HepG2 (cell line): ENCODE measurements at regions not wholly inside any gene's neighbourhood (a gene's known extent, or its start where the extent isn't known, plus 50 kb on each side); places are given as distances from the start of the nearest gene placed in this dataset.

Source experiments
- ATAC-seq: fragments of 200-7000 bp; cut with Tn5 transposase; 3 replicates; pipeline ENCODE4 v1.9.1; 2020; ENCODE audit warnings: mild to moderate bottlenecking, moderate library complexity
- BruUV-seq: library from RNA; stranded (reverse); fragments of 400-500 nt; replicated peaks from 2 replicates; lab custom pipeline; 2021; lab: Mats Ljungman, UMichigan
- CTCF ChIA-PET: fragments of 300-600 bp; formaldehyde crosslinking; extraction: SDS; loops from one replicate; lab custom pipeline; 2021; ENCODE audit warnings: low total read pairs, inconsistent platforms, low intra/inter-chr PET ratio; lab: Yijun Ruan, JAX
- POLR2A ChIA-PET: fragments of 350-600 bp; sonication (Branson Sonifier 250); formaldehyde crosslinking; loops from one replicate; lab custom pipeline; 2020; ENCODE audit warnings: antibody characterized with exemption, inconsistent platforms; lab: Yijun Ruan, JAX
- DNase-seq: peaks from one replicate; pipeline ENCODE4 v3.0.0-alpha.2; 2015; ENCODE audit warnings: low spot score
- FAIRE-seq: peaks from 3 replicates; lab custom pipeline; 2011; peaks lifted over from hg19 to GRCh38; lab: Jason Lieb, UNC
- H2AFZ ChIP-seq: one replicate; pipeline ENCODE4 v1.6.1; 2011; ENCODE audit warnings: low read length, inconsistent platforms
- H3K27ac ChIP-seq: fragments of 300-600 bp; 3 replicates; pipeline ENCODE4 v1.8.0; 2011; ENCODE audit warnings: mixed run types, mild to moderate bottlenecking, mixed read lengths, low read length, inconsistent platforms; ENCODE audit not compliant: insufficient read depth; ENCODE audit errors: extremely low read length
- H3K27me3 ChIP-seq, 2 experiments: fragments of 200-600 bp in 1 of 2; 2 replicates in 1 of 2; 3 replicates in 1 of 2; pipeline versions ENCODE4 v1.6.0 to v1.8.0; 2011; ENCODE audit warnings: low read length in 2 of 2, mild to moderate bottlenecking in 2 of 2, moderate library complexity in 2 of 2, inconsistent platforms in 1 of 2; ENCODE audit not compliant: insufficient read depth in 2 of 2, control insufficient read depth in 1 of 2
- H3K36me3 ChIP-seq, 2 experiments: fragments of 200-600 bp in 1 of 2; replicated peaks in 1 of 2; 2 replicates in 1 of 2; 3 replicates in 1 of 2; pipeline versions ENCODE4 v1.5.1 to v1.8.0; 2011; ENCODE audit warnings: low read length in 2 of 2, inconsistent platforms in 1 of 2; ENCODE audit not compliant: insufficient read depth in 2 of 2, control insufficient read depth in 1 of 2
- H3K4me1 ChIP-seq: 2 replicates; pipeline ENCODE4 v1.5.1; 2012; ENCODE audit warnings: low read length, inconsistent platforms; ENCODE audit not compliant: insufficient read depth
- H3K4me2 ChIP-seq: 2 replicates; pipeline ENCODE4 v1.6.0; 2011; ENCODE audit warnings: low read depth, low read length, inconsistent platforms
- H3K4me3 ChIP-seq, 3 experiments: fragments of 200-600 bp in 1 of 3; sonication (generic), shearing (Covaris generic) in 1 of 3; replicated peaks in 1 of 3; 2 replicates each; pipeline ENCODE4 v1.5.1; 2011 to 2016; ENCODE audit warnings: low read length in 3 of 3, inconsistent platforms in 2 of 3, low read depth in 2 of 3, mild to moderate bottlenecking in 2 of 3, control low read depth in 1 of 3, mixed read lengths in 1 of 3; ENCODE audit not compliant: insufficient read depth in 1 of 3
- H3K79me2 ChIP-seq: one replicate; pipeline ENCODE4 v1.6.1; 2011; ENCODE audit warnings: low read length, inconsistent platforms; ENCODE audit not compliant: insufficient read depth
- H3K9ac ChIP-seq: 2 replicates; pipeline ENCODE4 v1.6.0; 2011; ENCODE audit warnings: mild to moderate bottlenecking, low read depth, low read length, inconsistent platforms; ENCODE audit not compliant: insufficient read depth
- H3K9me3 ChIP-seq: 2 replicates; pipeline ENCODE4 v1.5.1; 2012; ENCODE audit warnings: mild to moderate bottlenecking, low read length
- H4K20me1 ChIP-seq: 2 replicates; pipeline ENCODE4 v1.6.0; 2011; ENCODE audit warnings: inconsistent platforms, mild to moderate bottlenecking, low read length, moderate library complexity; ENCODE audit not compliant: insufficient read depth
- JUN ChIP-seq: sonication (generic); formaldehyde crosslinking; IDR thresholded peaks from 2 replicates; pipeline ENCODE4 v1.4.0; 2020; ENCODE audit warnings: mild to moderate bottlenecking, missing genetic modification reagents
- KDM3A ChIP-seq: IDR thresholded peaks from 2 replicates; pipeline ENCODE4 v1.6.1; 2018; ENCODE audit warnings: low read depth, missing compliant biosample characterization
- KMT2A ChIP-seq: sonication (generic); formaldehyde crosslinking; IDR thresholded peaks from 2 replicates; pipeline ENCODE4 v1.4.0; 2020; ENCODE audit warnings: missing genetic modification reagents
- NFE2L2 ChIP-seq: fragments of 150-350 bp; IDR thresholded peaks from 2 replicates; pipeline ENCODE4 v1.6.1; 2014; ENCODE audit warnings: low read length
- NRL ChIP-seq: sonication (generic); formaldehyde crosslinking; IDR thresholded peaks from 2 replicates; pipeline ENCODE4 v1.5.0; 2020; ENCODE audit warnings: missing genetic modification reagents, mild to moderate bottlenecking, moderate library complexity, borderline replicate concordance
- RFX3 ChIP-seq: IDR thresholded peaks from 2 replicates; pipeline ENCODE4 v1.6.1; 2016; ENCODE audit warnings: missing biosample characterization, missing genetic modification reagents
- TEAD3 ChIP-seq: optimal IDR thresholded peaks from 2 replicates; pipeline ENCODE3; 2016; ENCODE audit warnings: borderline replicate concordance
- ZFP36 ChIP-seq: fragments of 150-350 bp; IDR thresholded peaks from 2 replicates; pipeline ENCODE4 v1.6.1; 2018; ENCODE audit warnings: borderline replicate concordance, low read length, low read depth; ENCODE audit not compliant: partially characterized antibody
- ZNF317 ChIP-seq: sonication (generic); formaldehyde crosslinking; IDR thresholded peaks from 2 replicates; pipeline ENCODE4 v1.5.0; 2020; ENCODE audit warnings: mild to moderate bottlenecking, missing genetic modification reagents
- ZNF362 ChIP-seq: sonication (generic); formaldehyde crosslinking; IDR thresholded peaks from 2 replicates; pipeline ENCODE4 v1.4.0; 2020; ENCODE audit warnings: missing genetic modification reagents, mild to moderate bottlenecking, borderline replicate concordance
- ZSCAN25 ChIP-seq: sonication (generic); formaldehyde crosslinking; IDR thresholded peaks from 2 replicates; pipeline ENCODE4 v1.8.0; 2022; ENCODE audit warnings: mild to moderate bottlenecking, missing genetic modification reagents
- WGBS: methylation state at CpG from one replicate; pipeline ENCODE4 v1.1.6; 2017; ENCODE audit warnings: low lambda C conversion rate; 5-methylcytosine and 5-hydroxymethylcytosine counted together
- in situ Hi-C: cut with HindIII; loops from 2 replicates; pipeline ENCODE4 v1.10.0; 2017; ENCODE audit warnings: low pct_unique_long_range_greater_than_20kb; ENCODE audit not compliant: extremely low pct_ligation_motif_present
- intact Hi-C: fragments of 100-400 bp; cut with micrococcal nuclease; formaldehyde crosslinking; loops from one replicate; pipeline ENCODE4 v1.10.0; 2022; ENCODE audit not compliant: unreplicated experiment
- TF ChIP-seq, protein P1 (sequence below): sonication (generic); formaldehyde crosslinking; conservative IDR thresholded peaks from 2 replicates; pipeline ENCODE4 v1.4.0; 2020; ENCODE audit warnings: missing genetic modification reagents
- TF ChIP-seq, protein P2 (sequence below): sonication (generic); formaldehyde crosslinking; IDR thresholded peaks from 2 replicates; pipeline ENCODE4 v1.5.1; 2020; ENCODE audit warnings: missing genetic modification reagents, mild to moderate bottlenecking, borderline replicate concordance

DNA sequence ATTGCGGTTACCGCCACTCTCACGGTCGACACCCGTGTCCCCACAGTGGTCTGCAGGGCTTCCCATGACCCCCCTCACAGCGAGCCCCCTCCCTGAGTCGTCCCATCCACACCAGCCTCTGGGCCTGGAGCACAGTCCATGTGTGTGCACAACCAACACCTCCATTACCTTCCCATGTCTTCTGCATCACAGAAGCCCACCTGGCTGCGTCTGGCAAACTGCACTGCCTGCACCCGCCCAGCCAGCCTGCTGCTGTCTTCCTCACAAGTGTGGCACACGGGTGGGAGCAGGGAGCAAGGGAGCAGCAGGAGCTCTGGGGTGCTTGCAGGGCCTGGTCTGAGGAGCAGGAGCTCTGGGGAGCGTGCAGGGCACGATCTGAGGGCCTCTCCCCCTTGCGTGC lies 415.3 kb upstream of the IRX4 start (continued):
- TF ChIP-seq, protein P1, sequence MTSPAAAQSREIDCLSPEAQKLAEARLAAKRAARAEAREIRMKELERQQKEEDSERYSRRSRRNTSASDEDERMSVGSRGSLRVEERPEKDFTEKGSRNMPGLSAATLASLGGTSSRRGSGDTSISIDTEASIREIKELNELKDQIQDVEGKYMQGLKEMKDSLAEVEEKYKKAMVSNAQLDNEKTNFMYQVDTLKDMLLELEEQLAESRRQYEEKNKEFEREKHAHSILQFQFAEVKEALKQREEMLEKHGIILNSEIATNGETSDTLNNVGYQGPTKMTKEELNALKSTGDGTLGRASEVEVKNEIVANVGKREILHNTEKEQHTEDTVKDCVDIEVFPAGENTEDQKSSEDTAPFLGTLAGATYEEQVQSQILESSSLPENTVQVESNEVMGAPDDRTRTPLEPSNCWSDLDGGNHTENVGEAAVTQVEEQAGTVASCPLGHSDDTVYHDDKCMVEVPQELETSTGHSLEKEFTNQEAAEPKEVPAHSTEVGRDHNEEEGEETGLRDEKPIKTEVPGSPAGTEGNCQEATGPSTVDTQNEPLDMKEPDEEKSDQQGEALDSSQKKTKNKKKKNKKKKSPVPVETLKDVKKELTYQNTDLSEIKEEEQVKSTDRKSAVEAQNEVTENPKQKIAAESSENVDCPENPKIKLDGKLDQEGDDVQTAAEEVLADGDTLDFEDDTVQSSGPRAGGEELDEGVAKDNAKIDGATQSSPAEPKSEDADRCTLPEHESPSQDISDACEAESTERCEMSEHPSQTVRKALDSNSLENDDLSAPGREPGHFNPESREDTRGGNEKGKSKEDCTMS (CRISPR knock-in tag), result no peak
- TF ChIP-seq NFE2L2 (no peak), RFX3 (no peak), JUN (CRISPR knock-in tag) (no peak), ZFP36 (no peak)
- TF ChIP-seq, protein P2, sequence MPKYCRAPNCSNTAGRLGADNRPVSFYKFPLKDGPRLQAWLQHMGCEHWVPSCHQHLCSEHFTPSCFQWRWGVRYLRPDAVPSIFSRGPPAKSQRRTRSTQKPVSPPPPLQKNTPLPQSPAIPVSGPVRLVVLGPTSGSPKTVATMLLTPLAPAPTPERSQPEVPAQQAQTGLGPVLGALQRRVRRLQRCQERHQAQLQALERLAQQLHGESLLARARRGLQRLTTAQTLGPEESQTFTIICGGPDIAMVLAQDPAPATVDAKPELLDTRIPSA (CRISPR knock-in tag), result no peak

DNA sequence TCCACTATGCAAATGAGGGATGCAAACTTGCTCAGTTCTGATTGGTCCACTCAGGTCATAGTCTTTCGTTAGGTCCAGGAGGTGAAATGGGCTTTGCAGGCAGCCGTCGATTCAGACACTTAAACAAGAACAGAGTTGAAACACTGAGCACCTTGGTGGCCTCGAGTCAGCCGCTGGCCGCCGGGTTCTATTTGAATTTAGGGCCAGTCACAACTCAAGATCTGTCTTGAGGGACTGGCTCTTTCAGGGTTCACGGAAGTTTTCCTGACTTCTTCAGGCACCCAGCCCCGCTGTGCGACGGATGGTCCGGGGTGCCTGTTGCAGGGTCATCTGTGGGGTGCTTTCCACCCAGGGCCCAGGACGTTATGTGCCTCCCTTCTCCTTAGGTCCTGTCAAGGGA lies 412.8 kb upstream of the IRX4 start:
- Histone ChIP-seq H3K4me3 (no peak overlapping the region), H3K9me3 (no peaks in the 10 kb centered on the region), H3K4me2 (no peak overlapping the region), H3K4me1 (no peaks in the 10 kb centered on the region), H3K79me2 (no peaks in the 10 kb centered on the region), H3K36me3 (no peaks in the 10 kb centered on the region), H2AFZ (no peak overlapping the region), H3K27me3 (peaks cover 2 to 13% of the 10 kb centered on the region in 2 experiments; a peak in 4 of 5 replicates), H4K20me1 (no peaks in the 10 kb centered on the region), H3K9ac (no peak overlapping the region), H3K27ac (no peak overlapping the region)
- intact Hi-C loops, result no loop called here
- 13% methylated on average over 3 of the region's 13 CpGs for WGBS
- no peak for FAIRE-seq
- no TSS peak for BruUV-seq
- TF ChIP-seq KMT2A (CRISPR knock-in tag) (no peak), ZNF362 (CRISPR knock-in tag) (no peak), TEAD3 (CRISPR knock-in tag) (no peak), NRL (no peak), KDM3A (no peak), ZSCAN25 (CRISPR knock-in tag) (no peak), ZNF317 (no peak)
- CTCF ChIA-PET, result no interaction called here
- POLR2A ChIA-PET, result no interaction called here
- ATAC-seq, result no peak
- DNase-seq, result no peak
- in situ Hi-C loops, result no loop called here
